ENCODE measurements at regions not wholly inside any gene's neighbourhood (a gene's known extent, or its start where the extent isn't known, plus 50 kb on each side); places are given as distances from the start of the nearest gene placed in this dataset.

GRCh38 chr5:110899566-110900412, 161.0 kb downstream of the SLC25A46 start:
- TF ChIP-seq, protein P1, sequence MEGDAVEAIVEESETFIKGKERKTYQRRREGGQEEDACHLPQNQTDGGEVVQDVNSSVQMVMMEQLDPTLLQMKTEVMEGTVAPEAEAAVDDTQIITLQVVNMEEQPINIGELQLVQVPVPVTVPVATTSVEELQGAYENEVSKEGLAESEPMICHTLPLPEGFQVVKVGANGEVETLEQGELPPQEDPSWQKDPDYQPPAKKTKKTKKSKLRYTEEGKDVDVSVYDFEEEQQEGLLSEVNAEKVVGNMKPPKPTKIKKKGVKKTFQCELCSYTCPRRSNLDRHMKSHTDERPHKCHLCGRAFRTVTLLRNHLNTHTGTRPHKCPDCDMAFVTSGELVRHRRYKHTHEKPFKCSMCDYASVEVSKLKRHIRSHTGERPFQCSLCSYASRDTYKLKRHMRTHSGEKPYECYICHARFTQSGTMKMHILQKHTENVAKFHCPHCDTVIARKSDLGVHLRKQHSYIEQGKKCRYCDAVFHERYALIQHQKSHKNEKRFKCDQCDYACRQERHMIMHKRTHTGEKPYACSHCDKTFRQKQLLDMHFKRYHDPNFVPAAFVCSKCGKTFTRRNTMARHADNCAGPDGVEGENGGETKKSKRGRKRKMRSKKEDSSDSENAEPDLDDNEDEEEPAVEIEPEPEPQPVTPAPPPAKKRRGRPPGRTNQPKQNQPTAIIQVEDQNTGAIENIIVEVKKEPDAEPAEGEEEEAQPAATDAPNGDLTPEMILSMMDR (IDR thresholded peaks at IDR 0.05): no peak
- TF ChIP-seq EZH2 (IDR thresholded peaks at IDR 0.05; ENCODE audit: borderline replicate concordance, insufficient read depth, low read depth, low read length, poor library complexity, severe bottlenecking): no peak

All from B cell (primary cell).